Smooth muscle cell (in vitro differentiated cells): ENCODE measurements at regions not wholly inside any gene's neighbourhood (a gene's known extent, or its start where the extent isn't known, plus 50 kb on each side); places are given as distances from the start of the nearest gene placed in this dataset.

ENCODE experiments used
- DNase-seq: peaks from one replicate; lab custom pipeline; 2025; ENCODE audit not compliant: unreplicated experiment; lab: John Stamatoyannopoulos, UW
- H2AFZ ChIP-seq: fragments of 200-600 bp; sonication (generic); 2 replicates; pipeline ENCODE4 v1.6.0; 2016; ENCODE audit warnings: antibody characterized with exemption, low read depth, mild to moderate bottlenecking
- H3F3A ChIP-seq: fragments of 200-600 bp; sonication (generic); 2 replicates; pipeline ENCODE4 v1.6.0; 2017; ENCODE audit warnings: antibody characterized with exemption, low read depth
- H3K27ac ChIP-seq: fragments of 200-600 bp; sonication (generic); 2 replicates; pipeline ENCODE4 v1.5.1; 2016; ENCODE audit warnings: low read depth, mild to moderate bottlenecking
- H3K27me3 ChIP-seq: fragments of 200-600 bp; sonication (generic); 2 replicates; pipeline ENCODE4 v1.6.1; 2016; ENCODE audit warnings: low read depth, mild to moderate bottlenecking
- H3K36me3 ChIP-seq: fragments of 200-600 bp; sonication (generic); 2 replicates; pipeline ENCODE4 v1.5.1; 2016; ENCODE audit warnings: low read depth
- H3K4me1 ChIP-seq: fragments of 200-600 bp; sonication (generic); 2 replicates; pipeline ENCODE4 v1.5.1; 2016; ENCODE audit warnings: low read depth
- H3K4me2 ChIP-seq: fragments of 200-600 bp; sonication (generic); 2 replicates; pipeline ENCODE4 v1.6.0; 2016; ENCODE audit warnings: mild to moderate bottlenecking
- H3K4me3 ChIP-seq: fragments of 200-600 bp; sonication (generic); 2 replicates; pipeline ENCODE4 v1.5.1; 2016; ENCODE audit warnings: mild to moderate bottlenecking
- H3K79me2 ChIP-seq: fragments of 200-600 bp; sonication (generic); 2 replicates; pipeline ENCODE4 v1.6.0; 2016; ENCODE audit warnings: low read depth, mild to moderate bottlenecking
- H3K9ac ChIP-seq: fragments of 200-600 bp; sonication (generic); 2 replicates; pipeline ENCODE4 v1.6.0; 2016; ENCODE audit warnings: low read depth
- H3K9me3 ChIP-seq: fragments of 200-600 bp; sonication (generic); replicated peaks from 2 replicates; pipeline ENCODE4 v1.5.1; 2016; ENCODE audit warnings: low read depth
- H4K20me1 ChIP-seq: fragments of 200-600 bp; sonication (generic); 2 replicates; pipeline ENCODE4 v1.6.0; 2016; ENCODE audit warnings: low read depth
- WGBS: methylation state at CpG from one replicate; pipeline ENCODE4 v1.1.7; 2016; ENCODE audit warnings: low lambda C conversion rate; 5-methylcytosine and 5-hydroxymethylcytosine counted together
- TF ChIP-seq, protein P1 (sequence below): fragments of 200-600 bp; sonication (generic); IDR thresholded peaks from 2 replicates; pipeline ENCODE4 v1.5.1; 2017; ENCODE audit warnings: borderline replicate concordance, mild to moderate bottlenecking, antibody characterized with exemption; ENCODE audit not compliant: insufficient read depth, poor library complexity, severe bottlenecking

DNA sequence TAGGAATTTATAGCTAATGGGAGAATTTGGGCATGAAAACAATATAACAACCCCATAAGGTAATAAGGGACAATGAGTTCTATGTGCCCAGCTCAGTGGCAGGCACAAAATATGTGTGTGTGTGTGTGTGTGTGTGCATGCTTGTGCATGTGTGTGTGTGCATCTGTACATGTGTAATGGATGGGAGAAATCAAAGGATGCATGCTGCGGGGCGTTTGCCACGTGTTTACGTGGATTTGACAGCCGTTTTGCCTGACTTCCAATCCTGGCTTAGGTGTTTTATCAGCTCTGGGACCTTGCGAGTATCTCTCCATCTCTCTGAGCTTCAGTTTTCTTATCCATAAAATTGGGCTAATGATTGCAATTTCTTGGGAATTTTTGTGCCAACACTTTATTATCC lies 108.4 kb downstream of the IRX5 start:
- H3K9ac ChIP-seq: no peak overlapping the region
- TF ChIP-seq, protein P1, sequence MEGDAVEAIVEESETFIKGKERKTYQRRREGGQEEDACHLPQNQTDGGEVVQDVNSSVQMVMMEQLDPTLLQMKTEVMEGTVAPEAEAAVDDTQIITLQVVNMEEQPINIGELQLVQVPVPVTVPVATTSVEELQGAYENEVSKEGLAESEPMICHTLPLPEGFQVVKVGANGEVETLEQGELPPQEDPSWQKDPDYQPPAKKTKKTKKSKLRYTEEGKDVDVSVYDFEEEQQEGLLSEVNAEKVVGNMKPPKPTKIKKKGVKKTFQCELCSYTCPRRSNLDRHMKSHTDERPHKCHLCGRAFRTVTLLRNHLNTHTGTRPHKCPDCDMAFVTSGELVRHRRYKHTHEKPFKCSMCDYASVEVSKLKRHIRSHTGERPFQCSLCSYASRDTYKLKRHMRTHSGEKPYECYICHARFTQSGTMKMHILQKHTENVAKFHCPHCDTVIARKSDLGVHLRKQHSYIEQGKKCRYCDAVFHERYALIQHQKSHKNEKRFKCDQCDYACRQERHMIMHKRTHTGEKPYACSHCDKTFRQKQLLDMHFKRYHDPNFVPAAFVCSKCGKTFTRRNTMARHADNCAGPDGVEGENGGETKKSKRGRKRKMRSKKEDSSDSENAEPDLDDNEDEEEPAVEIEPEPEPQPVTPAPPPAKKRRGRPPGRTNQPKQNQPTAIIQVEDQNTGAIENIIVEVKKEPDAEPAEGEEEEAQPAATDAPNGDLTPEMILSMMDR: no peak
- H3K4me3 ChIP-seq: no peak overlapping the region
- no peak for DNase-seq
- H3K27me3 ChIP-seq: no peaks in the 10 kb centered on the region
- no peaks in the 10 kb centered on the region for H3F3A ChIP-seq
- no peaks in the 10 kb centered on the region for H4K20me1 ChIP-seq
- no peak overlapping the region for H3K27ac ChIP-seq
- H3K4me1 ChIP-seq: no peaks in the 10 kb centered on the region
- H3K36me3 ChIP-seq: no peaks in the 10 kb centered on the region
- H3K79me2 ChIP-seq: no peaks in the 10 kb centered on the region
- H3K9me3 ChIP-seq: no peaks in the 10 kb centered on the region
- no peak overlapping the region for H3K4me2 ChIP-seq
- H2AFZ ChIP-seq: no peak overlapping the region
- WGBS: 82% methylated on average over 6 of the region's 6 CpGs

DNA sequence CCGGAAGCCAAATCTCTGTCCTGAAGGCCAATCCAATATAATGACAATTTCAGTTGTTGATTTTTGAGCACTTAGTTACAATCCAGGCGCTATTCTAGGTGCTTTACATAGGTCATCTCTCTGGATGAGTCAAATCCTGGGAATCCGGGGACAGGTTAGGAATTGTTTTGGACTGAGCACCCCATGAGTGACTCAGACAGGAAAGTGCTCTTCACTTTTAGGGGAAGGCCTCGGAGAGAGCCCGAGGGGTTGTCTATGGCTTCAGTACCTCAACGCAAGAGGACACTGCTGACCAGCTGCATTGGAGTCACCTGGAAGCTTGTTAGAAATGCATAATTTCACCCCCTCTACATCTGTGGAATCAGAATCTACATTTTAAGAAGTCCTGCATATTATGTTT lies 108.8 kb downstream of the IRX5 start:
- DNase-seq: no peak
- no peaks in the 10 kb centered on the region for H4K20me1 ChIP-seq
- H3K4me3 ChIP-seq: no peak overlapping the region
- H3K9ac ChIP-seq: no peak overlapping the region
- H3K27ac ChIP-seq: no peak overlapping the region
- no peak overlapping the region for H2AFZ ChIP-seq
- no peaks in the 10 kb centered on the region for H3K36me3 ChIP-seq
- WGBS: 79% methylated on average over 6 of the region's 6 CpGs
- H3K4me2 ChIP-seq: no peak overlapping the region
- TF ChIP-seq, protein P1: no peak
- H3F3A ChIP-seq: no peaks in the 10 kb centered on the region
- H3K79me2 ChIP-seq: no peaks in the 10 kb centered on the region
- no peaks in the 10 kb centered on the region for H3K27me3 ChIP-seq
- no peaks in the 10 kb centered on the region for H3K4me1 ChIP-seq
- H3K9me3 ChIP-seq: no peaks in the 10 kb centered on the region

DNA sequence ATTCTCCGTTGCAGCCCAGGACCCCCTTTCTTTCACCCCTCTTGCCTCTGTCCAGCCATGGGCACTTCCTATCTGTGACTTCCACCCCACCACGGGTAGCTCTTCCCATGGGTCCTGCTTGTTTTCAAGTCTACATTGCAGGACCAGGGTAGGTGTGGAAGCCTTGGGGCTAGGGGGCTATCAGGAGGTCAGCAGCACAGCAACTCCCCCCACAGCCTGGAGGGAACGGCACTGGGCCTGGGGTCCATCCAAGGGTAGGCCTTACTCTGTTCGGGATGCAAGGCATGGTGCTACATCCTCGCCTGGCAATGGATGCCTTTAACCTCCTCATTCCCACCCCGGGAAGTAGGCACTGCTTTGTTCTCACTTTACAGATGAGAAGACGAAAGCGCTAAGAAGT lies 109.3 kb downstream of the IRX5 start:
- WGBS: 94% methylated on average over 8 of the region's 8 CpGs
- H3F3A ChIP-seq: no peaks in the 10 kb centered on the region
- no peak overlapping the region for H3K27ac ChIP-seq
- H2AFZ ChIP-seq: no peak overlapping the region
- no peak overlapping the region for H3K4me2 ChIP-seq
- no peaks in the 10 kb centered on the region for H3K4me1 ChIP-seq
- no peaks in the 10 kb centered on the region for H3K79me2 ChIP-seq
- no peaks in the 10 kb centered on the region for H3K9me3 ChIP-seq
- DNase-seq: no peak
- H4K20me1 ChIP-seq: no peaks in the 10 kb centered on the region
- no peaks in the 10 kb centered on the region for H3K36me3 ChIP-seq
- no peaks in the 10 kb centered on the region for H3K27me3 ChIP-seq
- no peak overlapping the region for H3K4me3 ChIP-seq
- H3K9ac ChIP-seq: no peak overlapping the region
- TF ChIP-seq, protein P1: no peak

DNA sequence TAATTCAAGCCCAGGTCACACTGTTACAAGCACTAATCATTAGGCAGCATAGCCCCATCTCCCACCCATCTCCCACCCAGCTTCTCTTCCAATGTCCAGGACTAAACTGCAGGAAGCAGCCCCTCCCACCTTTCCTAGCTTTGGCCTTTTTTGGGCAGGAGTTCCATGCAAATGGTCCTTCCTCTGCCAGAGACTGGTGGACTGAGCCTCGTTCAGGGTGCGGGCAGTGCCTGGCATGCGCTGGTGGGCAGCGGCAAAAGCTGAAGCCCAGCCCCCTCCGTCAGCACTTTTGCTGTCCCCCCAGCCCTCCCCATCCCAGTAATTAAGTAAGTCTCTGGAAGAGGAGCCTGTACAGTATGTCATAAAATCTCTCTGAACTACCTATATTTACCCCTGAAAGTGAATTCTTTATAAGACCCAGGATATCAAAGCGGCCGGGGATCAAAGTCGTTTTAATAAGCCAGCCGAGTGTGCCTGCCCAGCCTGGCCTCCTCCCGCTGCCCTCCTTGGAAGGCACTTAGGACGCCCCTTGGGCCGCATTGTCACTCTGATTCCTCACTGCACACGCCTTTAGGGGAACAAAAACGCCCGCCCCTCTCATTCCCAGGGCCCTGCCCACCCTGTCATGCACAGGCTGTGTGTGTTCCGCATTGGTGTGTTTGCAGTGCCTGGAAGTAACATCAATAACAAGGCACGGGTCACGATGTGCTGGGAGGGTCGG lies 109.9 kb downstream of the IRX5 start:
- no peak overlapping the region for H2AFZ ChIP-seq
- H3K36me3 ChIP-seq: no peaks in the 10 kb centered on the region
- H3K27me3 ChIP-seq: no peaks in the 10 kb centered on the region
- H3K27ac ChIP-seq: no peak overlapping the region
- no peaks in the 10 kb centered on the region for H3K4me1 ChIP-seq
- no peaks in the 10 kb centered on the region for H4K20me1 ChIP-seq
- no peak overlapping the region for H3K4me2 ChIP-seq
- H3K4me3 ChIP-seq: no peak overlapping the region
- 90% methylated on average over 19 of the region's 19 CpGs for WGBS
- H3K79me2 ChIP-seq: no peaks in the 10 kb centered on the region
- no peak overlapping the region for H3K9ac ChIP-seq
- no peaks in the 10 kb centered on the region for H3F3A ChIP-seq
- TF ChIP-seq, protein P1: no peak
- H3K9me3 ChIP-seq: no peaks in the 10 kb centered on the region
- no peak for DNase-seq
